ENCODE measurements at regions not wholly inside any gene's neighbourhood (a gene's known extent, or its start where the extent isn't known, plus 50 kb on each side); places are given as distances from the start of the nearest gene placed in this dataset.

GRCh38 chr3:70393881-70394612, 81.6 kb upstream of the MDFIC2 start:
- Histone ChIP-seq H3K27me3 (ENCODE audit: insufficient read depth, low read length) (no peaks in the 10 kb centered on the region), H3K27ac (ENCODE audit: low read depth, low read length) (no peak overlapping the region), H2BK120ac (ENCODE audit: insufficient read depth, low read length, poor library complexity) (no peak overlapping the region), H4K8ac (ENCODE audit: low read depth, low read length) (no peak overlapping the region), H3K9ac (ENCODE audit: low read length) (no peak overlapping the region), H2BK5ac (ENCODE audit: low read depth, low read length, poor library complexity) (no peak overlapping the region), H3K4me2 (ENCODE audit: low read length) (no peak overlapping the region), H3K4me3 (ENCODE audit: low read depth, low read length) (no peak overlapping the region), H3K14ac (ENCODE audit: low read length) (no peak overlapping the region), H4K91ac (ENCODE audit: low read depth, low read length) (no peak overlapping the region), H3K36me3 (ENCODE audit: control insufficient read depth in 1 of 2, insufficient read depth in 2 of 2, low read length in 2 of 2) (no peaks in the 10 kb centered on the region), H3K4ac (ENCODE audit: low read depth, low read length) (no peak overlapping the region), H2AFZ (ENCODE audit: insufficient read depth, low read length, poor library complexity) (no peak overlapping the region), H3K18ac (ENCODE audit: low read length) (no peak overlapping the region), H4K12ac (ENCODE audit: low read depth, low read length) (no peak overlapping the region), H3K4me1 (ENCODE audit: control insufficient read depth in 1 of 2, insufficient read depth in 2 of 2, low read length in 2 of 2) (no peaks in the 10 kb centered on the region), H3K79me1 (ENCODE audit: low read length) (no peaks in the 10 kb centered on the region), H2BK12ac (ENCODE audit: low read length) (no peak overlapping the region), H2AK5ac (ENCODE audit: low read length) (no peak overlapping the region), H3K79me2 (ENCODE audit: control insufficient read depth, insufficient read depth, low read length, poor library complexity) (no peaks in the 10 kb centered on the region), H3K9me3 (ENCODE audit: insufficient read depth, low read depth, low read length) (no peaks in the 10 kb centered on the region), H3K23ac (ENCODE audit: low read length) (no peak overlapping the region)
- WGBS (ENCODE audit: extremely low coverage, insufficient coverage, insufficient read length) = no CpG with 5 or more reads among the region's 11 CpGs
- no peak for DNase-seq

GRCh38 chr3:70392227-70392626, 79.8 kb upstream of the MDFIC2 start:
- H3K27ac ChIP-seq (ENCODE audit: low read depth, low read length) = no peak overlapping the region
- H4K91ac ChIP-seq (ENCODE audit: low read depth, low read length) = no peak overlapping the region
- no peak overlapping the region for H3K23ac ChIP-seq (ENCODE audit: low read length)
- H4K12ac ChIP-seq (ENCODE audit: low read depth, low read length) = no peak overlapping the region
- H2BK120ac ChIP-seq (ENCODE audit: insufficient read depth, low read length, poor library complexity) = no peak overlapping the region
- no peak overlapping the region for H3K4me3 ChIP-seq (ENCODE audit: low read depth, low read length)
- no peaks in the 10 kb centered on the region for H3K27me3 ChIP-seq (ENCODE audit: insufficient read depth, low read length)
- no peaks in the 10 kb centered on the region for H3K4me1 ChIP-seq (ENCODE audit: control insufficient read depth in 1 of 2, insufficient read depth in 2 of 2, low read length in 2 of 2)
- no peaks in the 10 kb centered on the region for H3K79me2 ChIP-seq (ENCODE audit: control insufficient read depth, insufficient read depth, low read length, poor library complexity)
- no peak overlapping the region for H2AK5ac ChIP-seq (ENCODE audit: low read length)
- no peak overlapping the region for H4K8ac ChIP-seq (ENCODE audit: low read depth, low read length)
- no peaks in the 10 kb centered on the region for H3K36me3 ChIP-seq (ENCODE audit: control insufficient read depth in 1 of 2, insufficient read depth in 2 of 2, low read length in 2 of 2)
- no peak overlapping the region for H3K18ac ChIP-seq (ENCODE audit: low read length)
- no peak overlapping the region for H3K9ac ChIP-seq (ENCODE audit: low read length)
- H3K79me1 ChIP-seq (ENCODE audit: low read length) = no peaks in the 10 kb centered on the region
- WGBS (ENCODE audit: extremely low coverage, insufficient coverage, insufficient read length) = no CpG with 5 or more reads among the region's 1 CpG
- H2BK12ac ChIP-seq (ENCODE audit: low read length) = no peak overlapping the region
- H3K14ac ChIP-seq (ENCODE audit: low read length) = no peak overlapping the region
- no peak overlapping the region for H3K4ac ChIP-seq (ENCODE audit: low read depth, low read length)
- H3K9me3 ChIP-seq (ENCODE audit: insufficient read depth, low read depth, low read length) = no peaks in the 10 kb centered on the region
- H2AFZ ChIP-seq (ENCODE audit: insufficient read depth, low read length, poor library complexity) = no peak overlapping the region
- DNase-seq = no peak
- no peak overlapping the region for H2BK5ac ChIP-seq (ENCODE audit: low read depth, low read length, poor library complexity)
- H3K4me2 ChIP-seq (ENCODE audit: low read length) = no peak overlapping the region

GRCh38 chr3:70387889-70388288, 75.5 kb upstream of the MDFIC2 start:
- Histone ChIP-seq H3K79me1 (ENCODE audit: low read length) (no peaks in the 10 kb centered on the region), H3K4me2 (ENCODE audit: low read length) (no peak overlapping the region), H3K4me3 (ENCODE audit: low read depth, low read length) (no peak overlapping the region), H3K14ac (ENCODE audit: low read length) (no peak overlapping the region), H2AK5ac (ENCODE audit: low read length) (no peak overlapping the region), H2BK120ac (ENCODE audit: insufficient read depth, low read length, poor library complexity) (no peak overlapping the region), H3K27ac (ENCODE audit: low read depth, low read length) (no peak overlapping the region), H2BK12ac (ENCODE audit: low read length) (no peak overlapping the region), H4K91ac (ENCODE audit: low read depth, low read length) (no peak overlapping the region), H4K8ac (ENCODE audit: low read depth, low read length) (no peak overlapping the region), H3K18ac (ENCODE audit: low read length) (no peak overlapping the region), H4K12ac (ENCODE audit: low read depth, low read length) (no peak overlapping the region), H2AFZ (ENCODE audit: insufficient read depth, low read length, poor library complexity) (no peak overlapping the region), H3K79me2 (ENCODE audit: control insufficient read depth, insufficient read depth, low read length, poor library complexity) (no peaks in the 10 kb centered on the region), H3K4me1 (ENCODE audit: control insufficient read depth in 1 of 2, insufficient read depth in 2 of 2, low read length in 2 of 2) (no peaks in the 10 kb centered on the region), H3K4ac (ENCODE audit: low read depth, low read length) (no peak overlapping the region), H2BK5ac (ENCODE audit: low read depth, low read length, poor library complexity) (no peak overlapping the region), H3K23ac (ENCODE audit: low read length) (no peak overlapping the region), H3K9ac (ENCODE audit: low read length) (no peak overlapping the region), H3K36me3 (ENCODE audit: control insufficient read depth in 1 of 2, insufficient read depth in 2 of 2, low read length in 2 of 2) (no peaks in the 10 kb centered on the region), H3K9me3 (ENCODE audit: insufficient read depth, low read depth, low read length) (no peaks in the 10 kb centered on the region), H3K27me3 (ENCODE audit: insufficient read depth, low read length) (no peaks in the 10 kb centered on the region)
- DNase-seq = no peak
- WGBS (ENCODE audit: extremely low coverage, insufficient coverage, insufficient read length) = no CpG with 5 or more reads among the region's 3 CpGs

GRCh38 chr3:70386846-70387245, 74.4 kb upstream of the MDFIC2 start:
- no peak overlapping the region for H3K27ac ChIP-seq (ENCODE audit: low read depth, low read length)
- H3K79me2 ChIP-seq (ENCODE audit: control insufficient read depth, insufficient read depth, low read length, poor library complexity) = no peaks in the 10 kb centered on the region
- H3K27me3 ChIP-seq (ENCODE audit: insufficient read depth, low read length) = no peaks in the 10 kb centered on the region
- no peak overlapping the region for H2BK120ac ChIP-seq (ENCODE audit: insufficient read depth, low read length, poor library complexity)
- H2AK5ac ChIP-seq (ENCODE audit: low read length) = no peak overlapping the region
- H3K18ac ChIP-seq (ENCODE audit: low read length) = no peak overlapping the region
- no peak overlapping the region for H4K12ac ChIP-seq (ENCODE audit: low read depth, low read length)
- H2AFZ ChIP-seq (ENCODE audit: insufficient read depth, low read length, poor library complexity) = no peak overlapping the region
- no peak for DNase-seq
- H4K91ac ChIP-seq (ENCODE audit: low read depth, low read length) = no peak overlapping the region
- H3K4me3 ChIP-seq (ENCODE audit: low read depth, low read length) = no peak overlapping the region
- H3K9ac ChIP-seq (ENCODE audit: low read length) = no peak overlapping the region
- H3K36me3 ChIP-seq (ENCODE audit: control insufficient read depth in 1 of 2, insufficient read depth in 2 of 2, low read length in 2 of 2) = no peaks in the 10 kb centered on the region
- H2BK12ac ChIP-seq (ENCODE audit: low read length) = no peak overlapping the region
- H3K9me3 ChIP-seq (ENCODE audit: insufficient read depth, low read depth, low read length) = no peaks in the 10 kb centered on the region
- no peak overlapping the region for H3K4me2 ChIP-seq (ENCODE audit: low read length)
- no peak overlapping the region for H3K4ac ChIP-seq (ENCODE audit: low read depth, low read length)
- H3K23ac ChIP-seq (ENCODE audit: low read length) = no peak overlapping the region
- H3K14ac ChIP-seq (ENCODE audit: low read length) = no peak overlapping the region
- no peaks in the 10 kb centered on the region for H3K4me1 ChIP-seq (ENCODE audit: control insufficient read depth in 1 of 2, insufficient read depth in 2 of 2, low read length in 2 of 2)
- no peaks in the 10 kb centered on the region for H3K79me1 ChIP-seq (ENCODE audit: low read length)
- H2BK5ac ChIP-seq (ENCODE audit: low read depth, low read length, poor library complexity) = no peak overlapping the region
- H4K8ac ChIP-seq (ENCODE audit: low read depth, low read length) = no peak overlapping the region
